GM21423 (cell line): ENCODE measurements at regions not wholly inside any gene's neighbourhood (a gene's known extent, or its start where the extent isn't known, plus 50 kb on each side); places are given as distances from the start of the nearest gene placed in this dataset.

Experiments
- ATAC-seq: cut with Tn5 transposase; IDR thresholded peaks from one replicate; pipeline ENCODE4 v1.9.1; 2021; ENCODE audit warnings: mild to moderate bottlenecking, moderate library complexity; ENCODE audit not compliant: unreplicated experiment

DNA sequence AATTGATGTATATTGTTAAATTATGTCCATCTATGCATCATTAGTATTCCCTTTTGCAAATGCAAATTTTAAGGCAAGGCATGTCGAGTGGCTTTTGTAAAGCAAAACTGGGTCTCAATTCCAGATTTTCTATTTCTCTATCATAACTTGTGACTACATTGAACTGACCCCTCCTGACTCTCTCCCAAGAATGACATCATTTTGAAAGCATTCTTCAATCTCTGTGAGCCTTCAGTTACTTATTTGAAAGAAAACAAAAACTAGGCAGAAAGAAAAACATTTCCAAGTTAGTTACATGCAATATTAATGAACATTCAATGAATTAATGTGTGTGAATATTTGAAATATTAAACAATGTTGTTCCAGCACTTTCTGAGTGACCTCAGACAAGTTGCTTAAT lies 314.3 kb upstream of the CLNK start:
- no peak for ATAC-seq

DNA sequence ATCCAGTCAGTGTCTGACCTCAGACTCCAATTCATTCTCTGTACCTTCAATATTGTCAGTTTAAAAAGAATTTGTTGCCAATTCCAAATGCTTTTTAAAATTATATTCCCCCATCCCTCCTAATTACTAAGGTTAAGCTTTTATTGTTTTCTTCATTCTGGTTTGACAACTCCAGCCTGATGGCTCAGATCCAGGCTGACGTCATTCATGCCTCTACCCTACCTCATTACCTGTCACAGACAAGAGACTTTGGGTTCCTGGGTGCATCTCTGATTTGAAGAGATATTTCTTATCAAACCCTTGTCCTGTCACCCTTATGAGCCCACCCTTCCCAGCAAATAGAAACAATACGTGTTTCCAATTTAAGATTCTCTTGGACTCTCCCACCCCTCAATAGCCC lies 300.2 kb upstream of the CLNK start:
- no peak for ATAC-seq

DNA sequence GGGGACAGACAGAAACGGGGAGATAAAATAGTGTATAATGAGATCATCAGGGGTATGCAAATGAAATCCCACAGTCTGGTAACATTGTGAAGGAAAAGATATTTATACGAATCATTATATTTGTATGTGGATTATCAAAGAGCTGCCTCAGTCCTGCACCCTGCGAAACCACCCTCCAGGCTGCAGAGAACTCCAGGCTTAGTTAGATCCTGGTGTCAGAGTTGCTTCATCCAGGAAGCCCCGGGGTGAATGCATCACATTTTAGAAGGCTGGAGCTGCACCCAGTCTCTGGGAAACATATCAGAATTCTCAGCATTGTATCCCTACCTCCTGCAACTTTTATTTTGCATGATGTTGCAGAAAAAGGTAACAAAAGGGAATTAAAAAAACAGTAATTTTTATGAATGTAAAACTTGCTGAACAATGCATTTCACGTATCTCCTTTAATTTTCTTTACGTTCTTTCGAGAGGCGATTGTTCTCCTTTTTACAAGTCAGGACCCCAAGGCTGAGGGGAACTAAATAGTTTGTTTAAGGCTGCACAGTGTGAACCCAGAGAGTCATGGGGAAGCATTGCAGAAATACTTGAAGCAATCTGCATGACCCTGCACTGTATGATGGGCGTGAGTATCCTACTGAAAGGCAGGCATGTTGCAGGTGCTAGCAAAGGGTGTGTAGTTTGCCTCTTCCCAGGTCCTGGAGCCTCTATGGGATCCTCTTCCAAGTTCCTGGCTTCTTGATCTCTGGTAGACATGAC lies 299.5 kb upstream of the CLNK start:
- ATAC-seq: no peak

DNA sequence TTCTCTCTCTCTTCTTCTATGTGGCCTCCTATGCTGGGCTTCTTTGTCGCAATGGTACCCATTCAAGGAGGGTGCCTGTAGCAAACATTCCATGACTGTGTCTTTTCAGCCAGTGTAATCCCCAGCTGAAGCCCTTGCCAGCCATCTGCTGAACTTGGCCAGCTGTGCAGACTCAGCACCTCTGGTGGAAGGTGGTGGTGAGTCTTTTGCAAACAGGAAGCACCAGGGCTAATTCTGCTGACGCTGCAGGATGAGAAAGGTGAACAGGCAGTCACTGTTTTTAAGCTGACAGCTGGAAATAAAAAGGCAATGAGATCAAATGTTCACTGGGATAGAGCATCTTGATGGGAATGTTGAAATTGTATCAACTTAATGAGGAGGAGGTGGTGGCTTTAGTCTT lies 298.7 kb upstream of the CLNK start:
- ATAC-seq: peak; percentile 68

DNA sequence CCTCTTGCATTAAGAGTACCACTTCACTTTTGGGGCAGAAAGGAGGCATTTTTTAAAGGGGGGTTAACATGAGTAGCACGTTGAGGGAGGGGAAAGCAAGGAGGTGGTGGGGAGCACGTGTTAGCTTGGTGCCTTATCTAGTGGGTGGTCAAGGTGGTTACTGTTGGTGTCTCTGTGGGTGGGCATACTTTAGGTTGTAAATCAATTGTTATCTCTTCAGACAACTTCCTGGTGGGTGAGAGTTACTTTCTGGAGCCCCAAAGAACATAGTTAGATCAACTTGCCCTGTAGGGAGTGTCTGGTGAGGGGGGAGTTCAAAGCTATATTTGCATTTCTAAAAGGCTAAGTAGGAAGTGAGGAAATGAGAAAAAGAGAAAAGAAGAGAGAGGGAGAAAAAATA lies 297.7 kb upstream of the CLNK start:
- ATAC-seq: no peak

DNA sequence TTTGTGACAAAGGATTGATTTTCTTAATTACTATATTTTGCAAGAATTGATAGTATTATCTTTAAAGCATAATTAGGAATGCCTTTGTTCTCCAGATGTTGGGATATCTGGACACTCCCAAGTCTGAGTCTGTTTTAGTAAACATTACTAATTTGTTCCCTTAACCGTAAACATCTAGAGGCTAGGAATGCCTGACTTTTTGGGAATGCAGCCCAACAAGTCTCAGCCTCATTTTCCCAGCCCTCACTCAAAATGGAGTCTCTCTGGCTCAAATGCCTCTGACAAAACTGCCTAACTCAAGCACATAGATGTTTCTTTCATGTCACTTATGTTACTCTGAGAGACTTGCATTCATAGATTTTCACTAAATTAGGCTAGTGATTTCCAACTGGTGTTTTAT lies 297.0 kb upstream of the CLNK start:
- no peak for ATAC-seq

DNA sequence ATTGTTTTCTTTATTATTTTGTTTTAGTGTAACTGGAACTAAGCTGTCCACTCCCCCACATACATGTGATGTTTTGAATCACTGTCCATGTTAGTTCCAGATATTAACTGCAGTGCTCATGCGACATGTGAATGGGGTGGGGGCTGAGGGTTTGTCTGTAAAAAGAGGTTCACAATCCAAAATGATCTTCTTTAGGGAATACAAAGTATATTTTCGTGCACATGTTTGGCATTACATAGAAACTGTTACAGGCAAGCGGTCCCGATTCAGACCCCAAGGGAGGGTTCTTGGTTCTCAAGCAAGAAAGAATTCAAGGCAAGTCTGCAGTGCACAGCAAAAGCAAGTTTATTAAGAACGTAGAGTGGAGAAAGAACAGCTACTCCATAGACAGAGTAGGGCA lies 296.5 kb upstream of the CLNK start:
- ATAC-seq: no peak

DNA sequence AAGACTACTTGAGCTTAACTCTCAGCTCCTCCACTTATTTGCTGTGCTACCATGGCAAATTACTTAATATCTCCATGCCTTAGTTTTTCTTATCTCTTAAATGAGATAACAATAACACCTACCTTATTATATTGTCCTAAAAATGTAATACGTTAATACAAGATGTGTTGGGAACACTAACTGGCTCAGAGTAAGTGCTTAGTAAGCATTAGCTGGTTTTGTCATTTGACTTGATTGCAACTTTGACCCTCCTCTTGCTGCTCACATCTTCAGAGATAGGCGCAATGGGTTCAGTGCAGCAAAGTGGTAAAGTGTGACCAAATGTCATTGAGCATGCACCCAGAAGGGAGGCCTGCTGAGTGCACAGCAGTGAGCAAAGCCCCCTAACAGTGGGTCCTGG lies 294.5 kb upstream of the CLNK start:
- no peak for ATAC-seq

DNA sequence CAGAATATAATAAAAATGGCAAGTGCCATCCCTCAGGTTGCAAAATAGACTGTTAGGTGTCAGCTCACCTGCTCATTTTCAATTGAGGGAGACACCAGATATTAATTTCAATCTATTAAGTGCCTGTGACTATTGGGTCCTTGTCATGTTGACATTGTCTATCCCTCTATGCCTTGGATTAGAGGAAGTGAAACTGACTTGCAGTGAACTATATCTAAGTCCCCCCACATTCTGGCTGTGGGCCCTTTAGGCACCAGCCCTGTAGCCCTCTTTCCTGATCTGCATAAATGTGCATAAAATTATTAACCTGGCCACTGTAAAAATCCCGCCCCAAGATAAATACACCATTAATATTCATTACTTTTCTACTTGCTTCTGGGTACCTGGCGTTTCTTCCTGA lies 293.0 kb upstream of the CLNK start:
- peak; percentile 88 for ATAC-seq

DNA sequence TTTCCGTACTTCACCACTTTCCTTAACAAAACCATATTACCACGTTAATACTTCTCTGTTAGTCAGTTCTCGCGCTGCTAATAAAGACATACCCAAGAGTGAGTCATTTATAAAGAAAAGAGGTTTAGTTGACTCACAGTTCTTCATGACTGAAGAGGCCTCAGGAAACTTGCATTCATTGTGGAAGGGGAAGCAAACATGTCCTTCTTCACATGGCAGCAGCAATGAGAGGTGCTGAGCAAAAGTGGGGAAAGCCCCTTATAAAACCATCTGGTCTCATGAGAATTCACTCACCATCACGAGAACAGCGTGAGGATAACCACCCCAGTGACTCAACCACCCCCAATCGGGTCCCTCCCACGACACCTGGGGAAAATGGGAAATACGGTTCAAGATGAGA lies 289.8 kb upstream of the CLNK start:
- ATAC-seq: no peak

DNA sequence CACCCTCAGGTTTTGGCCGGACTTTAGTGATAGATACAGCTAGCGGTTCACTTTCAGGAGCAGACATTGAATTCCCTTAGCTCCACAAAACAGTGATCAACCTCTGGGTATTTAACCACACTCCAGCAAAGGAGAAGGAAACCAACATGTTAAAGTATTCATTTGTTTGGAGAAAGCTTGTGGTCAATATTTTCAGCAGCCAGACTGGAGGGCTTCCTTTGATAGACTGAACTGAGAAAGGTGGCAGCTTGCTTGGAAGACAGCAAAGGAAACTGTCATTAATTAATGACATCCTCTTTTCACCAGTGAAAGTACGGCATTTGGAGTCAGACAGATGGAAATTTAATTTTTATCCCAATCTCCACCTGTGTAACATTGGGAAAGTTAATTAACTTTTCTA lies 289.1 kb upstream of the CLNK start:
- ATAC-seq: no peak

DNA sequence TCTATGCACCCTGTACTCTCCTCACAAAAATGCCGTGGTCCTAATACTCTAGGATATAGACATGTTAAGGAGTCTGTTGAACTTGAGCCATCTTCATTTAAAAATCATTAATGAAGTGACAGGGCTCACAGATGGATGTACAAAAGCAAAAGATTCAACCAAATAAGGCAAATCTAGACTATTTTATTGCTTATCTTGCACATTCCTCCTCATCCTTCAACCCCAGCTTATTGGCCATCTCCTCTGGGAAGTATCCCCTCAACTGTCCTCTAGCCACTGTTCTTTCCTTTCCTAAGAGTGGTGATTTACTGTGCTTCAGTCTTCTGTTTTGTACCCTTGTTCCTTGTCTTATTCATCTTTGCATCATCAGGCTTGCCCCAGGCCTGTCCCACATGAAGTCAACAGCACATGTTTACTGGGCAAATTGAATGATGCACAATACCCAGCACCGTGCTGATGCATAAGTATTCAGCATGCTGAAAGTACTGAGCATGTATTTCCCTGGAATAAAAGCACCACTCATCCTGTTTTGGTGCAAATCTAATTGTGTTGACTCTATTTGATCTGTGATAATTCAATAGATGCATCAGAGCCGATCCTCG lies 287.3 kb upstream of the CLNK start:
- no peak for ATAC-seq

DNA sequence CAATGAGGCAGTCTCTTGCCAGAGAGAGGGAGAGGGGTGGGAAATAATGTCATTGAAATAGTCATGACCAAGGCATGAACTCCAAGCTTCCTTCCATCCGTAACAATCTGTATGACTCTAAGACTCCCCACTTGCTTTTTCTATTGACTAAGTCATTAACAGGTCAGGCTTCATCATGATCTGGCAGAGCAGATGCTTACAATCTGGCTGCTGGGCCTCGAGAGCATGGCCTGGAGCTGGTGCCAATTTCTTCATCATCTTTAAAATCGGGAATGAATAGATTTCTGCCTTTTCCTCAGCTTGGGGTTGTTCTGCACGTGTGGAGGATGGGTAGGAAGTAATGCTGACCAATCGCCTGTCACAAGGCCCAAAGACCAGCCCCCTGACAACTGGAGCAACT lies 280.6 kb upstream of the CLNK start:
- ATAC-seq: no peak

DNA sequence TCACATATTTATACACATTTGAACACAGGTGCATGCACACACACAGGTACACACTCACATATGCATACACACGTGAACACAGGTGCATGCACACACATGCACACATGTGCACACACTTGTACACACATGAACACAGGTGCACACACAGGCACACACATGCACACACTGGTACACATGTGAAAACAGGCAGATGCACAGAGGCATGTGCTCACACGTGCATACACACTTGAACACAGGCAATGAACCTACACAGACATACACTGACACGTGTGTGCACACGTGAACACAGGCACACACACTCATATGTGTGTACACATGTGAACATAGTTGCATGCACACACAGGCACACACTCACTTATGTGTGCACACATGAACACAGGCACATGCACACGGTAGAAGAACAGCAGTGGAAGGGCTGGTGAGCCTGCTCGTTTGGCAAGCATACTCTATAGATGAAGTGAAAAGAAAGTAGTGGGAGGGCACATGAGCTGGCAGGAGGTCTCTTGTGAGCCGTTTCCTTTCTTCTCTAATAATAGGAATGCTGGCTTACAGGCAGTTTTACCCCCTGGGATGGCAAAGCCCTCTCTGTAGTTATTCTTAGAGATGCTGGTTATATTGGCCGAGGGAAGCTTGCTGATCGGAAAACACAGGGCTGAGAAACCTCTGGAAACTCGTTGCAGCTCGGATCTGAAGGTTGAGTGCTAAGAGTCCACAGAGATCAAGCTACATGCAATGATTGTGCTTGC lies 279.6 kb upstream of the CLNK start:
- no peak for ATAC-seq

DNA sequence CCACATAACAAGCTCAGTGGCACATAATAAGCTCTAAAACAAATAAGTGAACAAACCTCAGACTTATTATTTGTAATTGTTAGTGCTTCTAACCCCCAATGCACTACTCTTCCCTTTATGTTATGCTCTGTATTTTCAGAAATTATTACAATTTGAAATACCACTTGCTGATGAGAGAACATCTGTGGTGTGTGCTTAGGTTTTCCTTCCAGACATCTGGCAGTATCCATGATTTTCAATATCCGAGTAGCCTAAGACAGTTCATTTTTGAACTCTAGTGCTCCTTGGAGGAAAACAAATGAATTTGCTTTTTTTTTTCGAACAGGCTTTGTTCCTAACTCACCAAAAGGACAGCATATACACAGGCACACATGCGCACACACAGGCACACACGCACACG lies 278.7 kb upstream of the CLNK start:
- no peak for ATAC-seq

DNA sequence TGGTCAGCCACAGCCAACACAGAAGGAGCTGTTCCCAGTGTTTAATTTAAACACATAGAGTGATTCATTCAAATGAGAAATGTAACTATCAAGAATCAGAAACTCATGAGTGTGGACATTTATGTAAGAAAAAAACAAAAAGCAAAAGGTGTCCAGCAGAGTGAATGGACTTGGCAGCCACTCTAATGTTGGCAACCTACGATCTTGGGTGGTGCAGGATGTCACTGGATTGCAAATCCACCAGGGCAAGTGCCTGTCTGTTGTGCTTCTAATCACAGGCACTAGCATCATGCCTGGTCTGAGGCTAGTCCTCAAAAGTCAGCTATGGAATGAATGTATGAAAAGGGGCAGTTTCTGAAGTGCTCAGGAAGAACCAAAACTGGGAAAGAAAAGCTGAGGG lies 277.7 kb upstream of the CLNK start:
- ATAC-seq: no peak

DNA sequence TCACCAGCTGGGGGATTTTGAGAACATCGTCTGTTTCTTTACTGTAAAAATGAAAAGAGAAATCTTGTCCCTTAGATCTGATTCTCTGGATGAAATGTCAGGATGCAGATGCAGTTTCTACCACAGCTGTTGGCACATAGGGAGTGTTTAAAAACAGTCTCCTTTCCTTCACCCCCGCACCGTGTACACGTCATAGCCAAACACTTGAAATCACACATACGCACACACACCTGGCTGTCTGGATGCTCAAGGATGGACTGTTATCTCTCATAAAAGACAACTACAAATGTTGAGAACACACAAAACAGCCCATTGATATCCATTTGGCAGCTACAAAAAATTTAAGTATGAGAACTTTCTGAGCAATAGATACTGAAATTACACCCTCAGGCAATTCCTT lies 275.8 kb upstream of the CLNK start:
- no peak for ATAC-seq

DNA sequence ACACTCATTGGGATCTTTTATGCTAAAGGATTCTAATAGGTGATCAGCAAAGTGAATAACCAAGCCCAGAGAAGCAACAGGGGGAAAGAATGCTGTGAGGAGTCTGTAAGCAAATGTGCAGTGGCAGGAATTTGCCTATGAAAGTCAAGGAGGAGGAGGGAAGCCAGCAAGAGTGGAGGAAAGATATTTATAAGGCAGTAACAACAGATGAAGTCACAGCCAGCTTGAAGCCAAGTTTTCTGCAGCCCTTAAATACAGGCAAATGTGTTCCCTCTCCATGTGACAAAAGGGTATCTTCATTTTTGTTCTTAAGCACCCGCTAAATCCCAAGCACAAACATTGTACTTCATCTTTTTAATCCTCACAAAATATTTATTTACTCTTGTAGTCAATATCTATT lies 275.0 kb upstream of the CLNK start:
- ATAC-seq: no peak

DNA sequence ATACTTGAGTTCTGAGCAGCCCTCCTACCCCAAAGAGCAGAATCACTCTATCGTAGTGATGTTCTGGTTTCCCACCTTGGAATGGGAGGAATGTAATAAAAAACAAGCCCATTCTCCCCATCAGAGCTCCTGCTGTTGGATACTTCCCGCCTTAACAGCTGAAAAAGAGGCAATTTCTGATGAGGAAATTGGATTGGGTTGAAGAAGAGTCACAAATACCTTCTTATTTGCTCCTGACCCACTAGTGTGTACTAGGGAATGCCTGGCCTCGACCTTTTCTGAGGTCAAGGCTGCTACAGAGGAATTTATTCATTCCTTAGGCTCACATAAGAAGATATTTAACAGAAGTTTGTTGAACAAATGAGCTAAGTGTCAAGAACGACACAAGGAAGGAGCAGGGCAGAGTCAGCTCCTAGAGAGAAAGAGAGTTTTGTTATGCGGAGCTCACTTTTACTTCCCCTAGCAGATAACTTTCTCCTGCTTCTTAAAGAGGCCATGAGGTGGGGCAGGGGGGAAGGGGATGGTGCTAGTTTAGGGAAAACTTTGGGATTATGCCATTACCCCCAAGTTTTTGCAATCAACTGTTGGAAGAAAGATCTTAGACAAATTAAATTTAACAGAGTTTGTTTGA lies 273.8 kb upstream of the CLNK start:
- no peak for ATAC-seq

DNA sequence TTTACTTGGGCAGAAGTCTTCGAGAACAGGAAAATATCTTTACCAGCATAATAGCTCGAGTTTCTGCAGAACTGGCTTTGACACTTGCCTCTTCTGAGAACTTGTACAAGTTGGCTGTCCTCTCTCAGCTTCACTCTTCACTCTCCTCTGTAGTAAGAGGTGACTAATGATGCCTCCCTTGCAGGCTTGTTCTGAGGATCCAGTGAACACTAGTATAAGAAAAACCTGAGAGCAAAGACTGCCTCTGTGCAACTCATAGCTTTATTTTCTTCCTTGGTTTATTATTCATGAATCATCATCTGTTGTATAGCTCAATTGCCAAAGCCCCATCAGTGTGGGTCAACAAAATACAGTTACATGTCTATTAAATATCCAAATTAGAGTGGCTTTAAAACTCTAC lies 266.7 kb upstream of the CLNK start:
- ATAC-seq: no peak

DNA sequence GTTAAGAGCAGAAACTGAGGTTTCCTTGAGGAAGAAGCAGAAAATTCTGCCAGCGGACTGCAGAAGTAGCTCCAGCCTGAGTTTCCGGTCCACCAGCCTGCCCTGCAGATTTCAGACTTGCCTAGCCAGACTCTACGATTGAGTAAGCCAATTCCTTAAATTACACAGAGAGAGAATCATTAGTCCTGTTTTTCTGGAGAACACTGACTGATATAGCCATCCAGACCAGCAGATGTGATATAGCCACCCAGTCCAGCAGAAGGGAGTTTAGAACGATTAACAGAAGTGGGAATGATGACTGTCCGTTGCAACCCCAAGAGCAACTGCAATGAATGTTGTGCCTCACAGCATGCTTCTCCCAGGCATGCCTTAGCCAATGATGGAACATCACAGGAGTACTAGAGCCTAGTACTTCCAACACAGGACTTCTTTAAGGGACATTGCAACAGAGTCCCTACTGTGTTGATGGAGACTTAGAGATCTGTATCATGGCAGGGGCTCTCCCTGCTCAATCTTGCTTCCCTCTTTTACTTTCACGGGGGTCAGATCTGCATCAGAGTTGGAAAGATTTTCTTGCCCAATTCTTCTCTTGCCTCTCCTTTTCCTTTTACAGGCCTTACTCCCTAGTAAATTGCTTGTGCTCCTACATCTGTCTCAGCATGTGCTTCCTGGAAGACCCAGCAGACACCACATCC lies 264.6 kb upstream of the CLNK start:
- ATAC-seq: no peak
